GM18511 (cell line): ENCODE measurements at regions not wholly inside any gene's neighbourhood (a gene's known extent, or its start where the extent isn't known, plus 50 kb on each side); places are given as distances from the start of the nearest gene placed in this dataset.
"Not testable (repeated sequence)": the region's sequence is repeated elsewhere in the genome, so short reads cannot be mapped to it uniquely, and the experiment has no call there.

Experiments used
- ATAC-seq: cut with Tn5 transposase; IDR thresholded peaks from one replicate; pipeline ENCODE4 v1.9.1; 2021; ENCODE audit warnings: mild to moderate bottlenecking, moderate library complexity; ENCODE audit not compliant: unreplicated experiment

DNA sequence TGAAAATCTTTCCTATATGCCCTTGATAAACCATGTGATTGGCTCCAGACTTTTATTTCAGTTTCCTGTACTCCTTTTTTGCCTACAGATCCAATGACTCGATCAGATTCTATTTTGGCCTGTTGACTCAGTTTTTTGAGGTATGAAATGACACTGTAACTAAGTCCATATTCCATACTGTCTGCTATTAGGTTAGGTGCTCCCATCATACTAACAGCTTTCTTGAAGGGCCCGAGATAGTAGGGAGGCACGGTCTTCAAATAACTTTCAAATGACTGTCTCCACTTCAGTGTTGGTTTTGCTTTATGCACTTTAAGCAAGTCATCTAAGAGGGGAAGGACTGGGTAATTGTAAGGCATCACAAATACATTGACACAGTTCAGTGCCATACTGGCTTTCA is 295.4 kb upstream of the DAB2 start:
- ATAC-seq = no peak

DNA sequence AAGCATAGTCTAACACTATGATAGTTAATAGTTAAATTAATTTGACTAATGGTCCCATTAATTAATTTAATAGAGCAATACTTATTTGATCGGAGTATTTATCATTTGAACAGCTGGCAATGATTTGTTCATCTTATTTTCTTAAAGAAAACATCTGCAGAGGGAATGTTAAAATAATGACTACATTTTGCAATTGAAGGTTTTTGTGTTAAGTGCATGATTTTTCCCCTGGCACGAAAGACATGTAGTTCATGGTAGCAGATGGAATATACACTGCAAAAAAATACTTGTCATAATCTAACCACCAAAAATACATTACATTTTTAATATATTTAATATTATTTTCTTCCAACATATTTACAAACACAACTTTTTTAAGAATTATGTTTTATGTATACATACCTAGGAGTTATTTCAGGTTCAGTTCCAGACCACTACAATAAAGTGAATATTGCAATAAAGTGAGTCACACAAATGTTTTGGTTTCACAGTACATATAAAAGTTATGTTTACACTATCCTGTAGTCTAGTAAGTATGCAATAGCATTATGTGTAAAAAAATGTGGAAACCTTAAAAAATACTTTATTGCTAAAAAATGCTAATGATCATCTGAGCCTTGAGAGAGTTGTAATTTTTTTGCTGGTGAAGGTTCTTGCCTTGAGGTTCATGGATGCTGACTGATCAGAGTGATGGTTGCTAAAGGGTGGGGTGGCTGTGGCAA is 292.6 kb upstream of the DAB2 start:
- no peak for ATAC-seq

DNA sequence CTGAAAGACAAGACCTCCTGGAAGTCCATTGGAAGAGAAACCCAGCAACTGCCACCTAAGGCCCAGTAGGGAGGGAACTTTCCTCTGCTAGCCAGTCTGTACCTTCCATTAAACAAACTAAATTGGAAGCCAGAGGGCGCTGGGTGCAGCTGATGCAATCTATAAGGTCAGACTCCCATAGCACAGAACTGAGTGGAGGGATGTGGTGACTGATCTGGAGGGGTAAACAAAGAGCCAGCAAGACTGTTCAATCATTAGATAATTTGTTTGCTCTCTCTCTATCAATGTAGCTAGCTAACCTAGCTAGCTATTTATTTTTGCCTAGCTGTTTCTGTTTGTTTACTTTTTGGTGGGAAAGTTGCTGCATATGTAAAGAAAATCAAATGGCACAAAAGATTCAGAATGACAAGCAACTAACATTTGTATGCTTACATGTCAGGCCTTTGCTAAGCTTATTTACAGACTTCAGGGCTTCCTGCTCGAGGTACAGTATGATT is 291.8 kb upstream of the DAB2 start:
- peak; percentile 74 for ATAC-seq

DNA sequence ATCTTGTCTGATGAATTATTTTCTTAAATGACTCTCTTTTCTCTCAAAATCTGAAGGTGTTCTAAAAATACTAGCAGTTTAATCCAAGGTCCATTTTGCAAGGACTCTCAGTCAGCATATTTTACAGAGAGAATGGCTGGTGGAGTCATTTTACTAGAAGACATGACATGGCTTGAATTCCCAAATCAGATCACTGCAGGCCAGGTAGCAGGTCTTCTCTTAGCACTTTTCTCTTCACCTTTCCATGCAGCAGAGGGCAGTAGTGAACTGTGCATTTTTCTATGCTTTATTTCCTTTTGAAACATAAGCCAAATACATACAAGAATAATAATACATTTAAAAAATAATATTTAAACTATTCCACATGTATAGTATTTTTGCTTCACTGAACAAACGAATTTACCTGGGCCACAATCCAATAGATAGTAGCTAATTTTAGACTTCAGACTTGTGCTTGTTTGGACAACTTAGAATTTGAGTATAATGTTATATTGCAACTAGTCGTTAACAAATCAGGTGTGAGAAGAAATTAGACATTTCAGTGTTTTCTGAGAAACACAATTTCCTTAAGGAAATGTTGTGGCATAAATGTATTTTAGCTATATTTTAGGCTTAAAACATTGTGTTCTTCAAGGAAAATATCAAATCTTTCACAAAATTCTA is 289.4 kb upstream of the DAB2 start:
- peak; percentile 64 for ATAC-seq

DNA sequence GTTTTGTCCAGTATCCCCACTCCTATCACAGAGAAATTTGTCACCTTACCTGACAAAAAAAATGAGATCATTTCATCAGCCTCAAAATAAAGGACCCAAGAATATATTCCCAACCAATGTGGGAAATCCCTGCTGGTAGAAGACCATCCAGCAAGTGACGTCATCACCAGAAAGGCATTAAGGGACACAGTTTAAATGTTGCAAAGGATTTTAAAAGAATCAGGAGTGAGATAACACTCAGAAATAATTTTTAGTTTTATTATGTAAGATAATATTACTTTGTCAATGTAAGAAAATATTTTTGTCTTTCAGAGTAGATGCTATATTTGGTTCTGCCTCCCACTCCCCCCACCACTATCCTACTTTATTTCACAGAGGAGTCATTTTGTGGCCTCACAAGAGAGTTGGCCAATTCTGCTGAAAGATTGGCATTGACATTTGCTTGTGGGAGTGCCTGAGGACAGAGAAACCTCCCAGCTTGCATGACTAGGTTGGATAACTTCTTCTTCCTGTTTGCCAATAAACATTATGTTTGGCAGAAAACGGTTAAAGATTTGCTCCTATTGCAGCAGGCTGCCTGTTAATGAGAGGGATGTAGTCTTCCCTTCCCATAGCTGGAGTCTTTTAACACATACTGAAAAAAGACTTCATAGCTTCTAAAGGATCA is 288.6 kb upstream of the DAB2 start:
- ATAC-seq = no peak

DNA sequence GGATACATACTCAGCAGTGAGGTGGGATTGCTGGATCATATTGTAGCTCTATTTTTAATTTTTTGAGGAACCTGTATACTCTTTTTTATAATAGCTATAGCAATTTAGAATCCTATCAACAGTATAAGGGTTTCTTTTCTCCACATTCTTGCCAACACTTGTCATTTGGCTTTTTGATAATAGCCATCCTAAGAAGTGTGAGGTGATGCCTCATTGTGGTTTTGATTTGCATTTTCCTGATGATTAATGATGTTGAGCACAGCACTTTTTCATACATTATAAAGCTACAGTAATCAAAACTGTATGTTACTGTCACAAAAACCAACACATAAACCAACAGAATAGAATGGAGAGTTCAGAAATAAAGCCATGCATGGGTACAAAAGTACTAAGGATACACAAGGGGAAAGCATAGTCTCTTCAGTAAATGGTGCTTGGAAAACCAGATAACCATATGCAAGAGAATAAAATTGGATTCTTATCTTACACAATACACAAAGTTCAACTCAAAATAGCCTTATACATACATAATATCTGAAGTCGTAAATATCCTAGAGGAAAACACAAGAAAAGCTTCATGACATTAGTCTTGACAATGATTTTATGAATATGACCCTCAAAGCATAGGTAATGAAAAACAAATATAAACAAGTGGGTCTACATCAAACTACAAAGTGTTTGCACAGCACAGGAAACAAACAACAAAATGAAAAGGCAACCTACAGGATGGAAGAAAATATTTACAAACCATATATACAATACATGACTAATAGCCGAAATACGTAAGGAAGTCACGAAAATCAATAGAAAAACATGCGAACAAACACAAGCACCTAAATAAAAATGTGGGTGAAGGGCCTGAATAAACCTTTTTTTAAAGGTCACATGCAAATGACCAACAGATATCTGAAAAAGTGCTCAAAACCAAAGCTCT is 287.8 kb upstream of the DAB2 start:
- ATAC-seq = no peak

DNA sequence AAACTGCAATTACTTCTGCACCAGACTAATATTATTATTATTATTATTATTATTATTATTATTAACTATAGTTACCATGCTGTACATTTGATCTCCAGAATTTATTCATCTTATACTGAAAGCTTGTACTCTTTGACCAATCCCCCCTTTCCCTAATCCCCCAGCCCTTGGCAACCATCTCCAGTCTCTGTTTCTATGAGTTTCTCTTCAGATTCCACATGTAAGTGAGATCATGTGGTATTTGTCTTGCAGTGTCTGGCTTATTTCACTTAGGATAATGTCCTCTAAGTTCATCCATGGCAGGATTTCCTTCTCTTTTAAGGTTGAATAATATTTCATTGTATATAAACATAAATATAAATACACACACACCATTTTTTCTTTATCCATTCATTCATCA is 287.0 kb upstream of the DAB2 start:
- no peak for ATAC-seq

DNA sequence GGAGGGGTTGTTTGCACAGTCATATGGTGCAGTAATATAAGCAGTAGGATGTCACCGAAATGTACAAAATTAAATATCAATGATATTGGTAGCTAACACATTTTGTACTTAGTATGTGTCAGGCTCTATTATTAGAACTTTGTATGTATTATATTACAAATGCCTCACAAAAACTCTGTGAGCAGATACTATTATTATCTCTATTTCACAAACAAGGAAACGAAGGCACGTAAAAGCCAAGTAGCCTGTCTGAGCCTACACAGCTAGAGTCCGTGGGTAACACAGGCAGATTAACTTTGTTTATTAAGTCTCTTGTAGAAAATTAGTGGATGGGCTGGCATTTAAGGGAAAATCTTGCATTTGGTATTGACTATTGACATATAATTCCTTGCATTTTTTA is 284.3 kb upstream of the DAB2 start:
- ATAC-seq = no peak

DNA sequence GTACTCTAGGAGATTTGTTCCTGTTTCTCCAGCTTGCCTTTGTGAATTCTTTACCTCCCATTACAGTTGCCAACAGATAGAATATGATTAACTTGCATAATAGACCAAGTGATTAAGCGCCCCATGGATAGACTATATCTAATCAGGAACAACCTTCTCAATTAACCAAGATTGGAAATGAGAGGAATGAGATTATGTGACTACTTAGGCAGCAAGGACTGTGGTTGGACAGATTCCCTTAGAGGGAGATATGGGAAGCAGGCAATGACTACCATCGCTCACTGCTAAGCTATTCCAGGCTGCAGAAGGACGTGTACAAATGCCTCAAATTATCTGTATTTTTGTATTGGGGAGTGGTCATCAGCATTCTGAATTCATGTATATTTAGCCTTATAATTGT is 278.1 kb upstream of the DAB2 start:
- ATAC-seq = no peak

DNA sequence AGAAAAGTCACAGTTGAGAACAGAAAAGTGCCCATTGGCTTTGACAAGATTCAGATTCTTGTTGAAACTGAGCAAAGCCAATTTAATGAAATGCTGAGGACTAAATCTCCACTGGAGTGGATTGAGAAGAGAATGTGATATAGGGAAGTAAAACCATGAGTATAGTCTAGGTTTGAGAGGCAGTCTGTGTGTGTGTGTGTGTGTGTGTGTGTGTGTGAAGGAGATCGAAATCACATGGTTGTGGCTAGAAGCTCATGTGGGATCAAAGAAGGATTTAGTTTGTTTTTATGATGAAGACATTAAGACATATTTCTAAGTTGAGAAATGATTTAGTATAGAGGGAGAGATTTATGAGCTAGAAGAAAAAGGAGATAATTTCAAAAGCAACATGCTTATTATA is 275.7 kb upstream of the DAB2 start:
- no peak for ATAC-seq

DNA sequence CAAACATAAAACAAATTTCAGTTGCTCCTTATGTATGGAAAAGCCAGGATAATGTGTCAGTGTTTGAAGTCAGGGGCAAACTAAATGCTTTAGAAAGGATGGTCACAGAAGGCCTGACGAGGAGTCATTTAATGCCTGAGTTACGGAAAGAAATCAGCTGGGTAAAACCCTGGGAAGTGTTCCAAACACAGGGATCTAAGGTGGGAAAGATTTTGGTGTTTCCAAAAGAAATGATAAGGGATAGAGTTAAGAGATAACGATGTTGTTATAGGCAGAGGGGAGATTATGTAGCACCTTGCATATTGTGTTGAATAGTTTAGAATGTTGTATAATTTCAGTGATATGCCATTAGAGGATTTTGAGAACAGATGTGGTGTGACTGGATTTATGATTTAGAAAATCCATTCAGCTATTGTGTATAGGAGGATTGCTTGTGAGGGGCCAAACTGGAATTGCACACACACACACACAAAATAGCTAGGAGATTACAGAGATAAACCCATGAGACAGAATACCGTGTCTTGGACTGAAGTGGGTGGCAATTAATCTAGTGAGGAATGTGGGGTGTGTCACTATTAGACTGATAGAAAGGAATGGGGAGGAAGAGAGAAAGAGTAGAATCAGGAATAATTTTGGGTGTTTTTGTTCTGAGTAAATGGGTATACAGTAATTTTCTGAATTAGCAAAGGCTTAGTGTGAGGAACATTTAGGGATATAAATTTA is 274.2 kb upstream of the DAB2 start:
- no peak for ATAC-seq

DNA sequence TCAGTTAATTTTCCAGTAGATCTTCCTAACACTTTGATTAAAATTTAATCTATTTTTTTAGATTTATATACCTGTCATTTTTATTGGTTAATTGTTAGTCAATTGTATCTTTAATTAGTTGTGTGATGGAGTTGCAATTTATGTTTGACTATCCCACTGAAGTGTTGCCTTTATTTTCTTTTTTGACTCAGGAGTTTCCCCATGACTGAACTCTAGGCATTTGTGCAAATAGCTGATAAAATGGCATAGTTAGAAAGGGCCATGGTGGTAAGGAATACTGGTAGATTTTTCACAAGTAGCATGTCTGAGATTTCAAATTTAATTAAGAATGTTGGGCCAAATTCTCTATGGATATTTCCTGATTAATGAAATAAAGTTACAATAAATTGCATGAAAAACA is 273.1 kb upstream of the DAB2 start:
- ATAC-seq = no peak

DNA sequence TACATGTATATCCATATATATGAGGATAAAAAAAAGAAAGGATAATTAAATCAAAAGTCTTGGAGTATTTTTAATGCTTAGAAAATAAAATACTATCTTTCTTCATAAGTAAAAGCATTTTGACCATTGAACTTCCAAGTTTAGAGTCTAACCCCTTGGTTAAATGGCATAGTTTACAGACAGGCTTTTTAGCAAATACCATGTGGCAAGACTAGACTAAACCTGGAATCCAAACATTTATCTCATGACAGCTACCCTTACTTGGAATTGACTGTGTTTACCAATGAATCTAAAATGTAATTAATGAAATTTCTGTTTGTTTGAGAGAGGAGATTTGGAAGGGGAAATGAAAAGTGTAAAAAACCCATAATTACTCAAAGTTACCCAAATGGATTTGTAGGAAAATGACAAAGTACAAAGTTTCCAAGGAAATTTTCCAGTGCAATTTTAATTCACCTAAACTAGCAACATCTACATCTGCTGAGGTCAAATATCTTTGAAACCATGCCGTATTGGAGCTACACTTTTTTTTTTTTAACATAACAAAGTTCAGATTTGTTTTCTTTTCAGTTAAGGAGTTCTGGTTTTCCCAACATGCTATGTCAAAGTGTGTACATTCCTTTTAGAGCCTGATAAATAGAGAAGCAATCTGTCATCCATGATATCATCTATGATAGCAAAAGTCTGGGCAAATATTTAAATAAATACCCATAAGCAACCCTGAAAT is 272.1 kb upstream of the DAB2 start:
- no peak for ATAC-seq

DNA sequence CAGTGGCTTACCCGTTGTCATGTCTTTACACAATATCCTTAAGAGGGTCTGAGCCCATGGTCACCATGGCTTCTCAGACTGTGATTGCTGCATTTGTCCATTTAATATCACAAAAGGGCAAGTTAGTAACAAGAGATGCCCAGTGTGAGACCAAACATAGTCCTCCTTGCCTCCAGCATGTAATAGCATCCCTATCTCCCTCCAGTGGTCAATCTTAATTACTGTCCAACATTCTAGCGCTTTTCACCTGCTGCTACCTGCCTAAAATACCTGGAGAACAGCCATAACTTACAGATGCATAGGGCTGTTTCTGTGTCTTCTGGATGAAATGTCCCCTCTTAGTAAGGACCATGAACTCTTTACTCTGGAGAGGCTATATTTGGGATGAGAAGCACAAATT is 267.2 kb upstream of the DAB2 start:
- ATAC-seq = no peak

DNA sequence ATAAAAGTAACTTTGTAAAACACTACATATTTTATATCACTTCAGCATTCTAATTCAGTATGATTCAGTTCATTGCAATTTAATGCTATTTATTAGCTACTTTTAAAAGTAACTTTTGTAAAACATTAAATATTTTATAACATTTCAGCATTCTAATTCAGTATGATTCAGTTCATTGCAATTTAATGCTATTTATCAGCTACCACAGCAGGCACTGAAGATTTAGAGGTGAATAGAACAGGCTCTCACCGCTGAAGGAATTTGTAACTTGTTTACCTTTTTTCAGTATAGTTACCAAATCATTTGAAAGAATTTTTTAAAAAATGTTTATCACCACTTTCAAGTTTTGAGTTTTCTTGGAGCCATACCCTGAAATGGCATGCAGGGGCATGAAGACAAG is 266.4 kb upstream of the DAB2 start:
- ATAC-seq = no peak

DNA sequence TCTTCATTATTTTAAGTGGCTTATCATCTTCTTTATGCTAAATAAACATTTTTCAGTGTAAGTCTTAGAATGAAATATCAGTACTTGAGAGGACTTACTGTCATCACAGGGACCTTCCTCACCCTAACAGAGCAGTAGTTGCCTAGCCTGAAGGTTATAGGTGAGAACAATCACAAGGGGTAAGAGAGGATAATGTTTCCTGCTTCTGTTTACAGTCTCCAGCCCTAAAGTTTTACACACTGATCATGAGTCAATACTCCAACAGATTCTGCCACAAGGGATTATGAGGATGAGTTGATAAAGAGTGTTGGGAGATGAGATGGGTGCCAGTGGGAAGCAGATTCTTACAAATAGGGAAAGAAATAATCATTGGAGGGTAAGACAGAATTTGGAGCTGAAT is 265.1 kb upstream of the DAB2 start:
- no peak for ATAC-seq

DNA sequence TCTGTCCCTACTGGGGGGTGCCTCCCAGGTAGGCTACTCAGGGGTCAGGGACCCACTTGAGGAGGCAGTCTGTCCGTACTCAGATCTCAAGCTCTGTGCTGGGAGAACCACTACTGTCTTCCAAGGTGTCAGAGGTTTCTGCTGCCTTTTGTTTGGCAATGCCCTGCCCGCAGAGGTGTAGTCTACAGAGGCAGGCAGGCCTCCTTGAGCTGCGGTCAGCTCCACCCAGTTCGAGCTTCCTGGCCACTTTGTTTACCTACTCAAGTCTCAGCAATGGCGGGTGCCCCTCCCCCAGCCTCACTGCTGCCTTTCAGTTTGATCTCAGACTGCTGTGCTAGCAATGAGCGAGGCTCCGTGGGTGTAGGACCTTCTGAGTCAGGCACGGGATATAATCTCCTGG is 263.1 kb upstream of the DAB2 start:
- ATAC-seq = not testable (repeated sequence)

DNA sequence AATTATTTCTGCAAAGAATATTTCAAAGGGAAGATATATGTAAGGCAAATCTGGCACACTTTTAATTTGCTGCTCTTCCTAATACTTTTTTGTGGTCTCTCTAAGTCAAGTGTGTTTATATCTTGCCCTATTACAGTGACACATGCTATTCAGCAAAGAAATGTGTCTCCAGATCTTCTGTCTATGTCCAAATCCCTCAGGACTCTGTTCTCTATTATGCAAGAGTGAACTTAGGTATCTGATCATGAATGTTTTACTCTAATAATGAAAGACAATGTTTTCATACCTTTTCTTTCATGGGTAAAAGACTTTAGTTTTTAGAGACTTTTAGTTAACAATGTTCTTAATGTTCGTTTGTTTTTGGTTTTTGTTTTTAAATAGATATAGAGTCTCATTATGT is 255.4 kb upstream of the DAB2 start:
- ATAC-seq = no peak

DNA sequence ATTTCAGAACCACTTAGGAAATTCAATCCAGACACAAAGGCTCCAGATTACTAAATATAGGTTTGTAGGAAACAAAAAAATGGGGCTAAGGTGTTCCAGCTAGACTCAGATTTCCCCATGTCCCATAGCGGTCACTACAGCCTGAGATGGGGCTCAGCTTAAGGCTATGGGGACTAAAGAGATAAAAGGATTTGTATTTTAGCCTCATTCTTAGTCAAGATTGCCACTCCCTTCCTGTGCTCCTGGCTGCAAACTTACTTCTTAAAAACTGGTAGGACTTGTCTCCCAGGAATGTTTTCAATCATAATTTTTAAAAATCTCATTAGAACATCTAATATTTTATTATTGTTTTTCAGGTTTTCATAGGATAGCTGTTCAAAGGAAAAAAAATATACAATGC is 253.8 kb upstream of the DAB2 start:
- no peak for ATAC-seq

DNA sequence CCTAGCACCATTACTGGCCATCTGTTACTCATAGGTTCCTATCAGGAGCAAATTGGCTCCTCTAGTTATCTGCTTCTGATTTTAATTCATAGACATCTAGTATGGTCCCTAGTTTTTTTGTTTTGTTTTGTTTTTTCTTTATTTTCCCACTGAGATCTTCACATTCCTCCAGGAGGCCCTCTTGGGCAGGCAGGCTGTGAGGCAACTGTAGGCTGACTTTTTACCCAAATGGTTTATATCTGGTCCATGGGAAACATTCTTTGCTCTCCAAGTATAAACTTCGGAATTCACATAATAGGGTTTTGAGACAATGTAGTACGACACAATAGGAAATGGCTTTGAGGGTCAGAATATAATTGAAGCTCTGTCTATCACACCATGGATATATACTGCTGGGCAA is 250.9 kb upstream of the DAB2 start:
- ATAC-seq = no peak
